ENCODE measurements at regions not wholly inside any gene's neighbourhood (a gene's known extent, or its start where the extent isn't known, plus 50 kb on each side); places are given as distances from the start of the nearest gene placed in this dataset.

- TF ChIP-seq POLR2A (IDR thresholded peaks at IDR 0.05; ENCODE audit: low read depth, low read length), result no peak
- TF ChIP-seq EZH2 (IDR thresholded peaks at IDR 0.05; ENCODE audit: borderline replicate concordance, control insufficient read depth, low read depth, low read length), result no peak
- TF ChIP-seq MYC (IDR thresholded peaks at IDR 0.05; ENCODE audit: insufficient read depth, insufficient read length, insufficient replicate concordance, low read length, severe bottlenecking), result no peak
- no peak for TF ChIP-seq EP300 (IDR thresholded peaks at IDR 0.05; ENCODE audit: borderline replicate concordance in 1 of 2, control insufficient read depth in 1 of 2, low read depth in 2 of 2, low read length in 2 of 2)
These were observed 68.3 kb upstream of the RGS7BP start for GRCh38 chr5:64437496-64437895.
